ENCODE measurements at regions not wholly inside any gene's neighbourhood (a gene's known extent, or its start where the extent isn't known, plus 50 kb on each side); places are given as distances from the start of the nearest gene placed in this dataset.
A peak's percentile ranks its signal among the peaks of the same experiment; 100 is the strongest.

DNA sequence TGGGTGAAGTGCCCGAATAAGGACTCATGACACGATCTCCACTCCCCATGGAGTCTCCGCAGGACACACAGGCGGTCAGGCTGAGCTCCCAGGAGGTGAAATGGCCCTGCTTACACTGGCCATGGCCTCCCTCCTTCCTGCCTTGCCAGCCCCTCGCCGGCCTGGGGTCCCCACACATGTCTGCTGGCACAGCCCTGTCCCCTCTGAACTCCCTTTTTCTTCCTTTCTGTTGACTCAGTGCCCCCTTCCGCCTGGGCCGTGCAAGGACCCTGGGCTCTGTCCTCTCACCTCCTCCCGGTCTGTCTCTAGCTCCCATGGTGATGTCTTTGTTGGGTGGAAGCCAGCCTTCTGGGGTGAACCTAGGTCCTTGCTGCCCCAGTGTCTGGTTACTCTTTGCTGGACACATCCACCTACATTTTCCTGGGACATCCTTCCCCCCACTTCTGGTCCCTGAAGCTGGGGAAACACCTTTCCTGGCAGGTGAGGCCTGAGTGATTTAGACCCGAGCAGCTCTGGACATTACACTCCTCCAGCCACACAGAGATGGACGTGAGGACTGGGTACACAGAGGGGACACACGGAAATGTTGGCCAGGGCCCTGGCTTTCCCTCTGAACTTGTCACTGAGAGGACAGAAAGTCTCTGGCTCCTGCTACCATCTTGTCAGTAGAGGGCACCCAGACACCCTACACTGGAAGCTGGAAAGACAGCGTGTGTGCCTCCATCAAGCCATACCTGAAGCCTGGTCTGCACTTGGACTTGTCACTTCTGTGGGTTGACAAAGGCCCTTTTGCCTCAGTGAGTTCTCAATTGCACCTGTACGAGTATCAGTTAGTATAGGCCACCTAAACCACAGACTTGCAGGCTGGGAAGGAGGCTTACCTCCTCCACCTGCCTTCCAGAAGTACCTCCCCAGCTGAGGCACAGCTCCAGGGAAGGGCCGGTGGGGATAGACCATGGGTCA lies 864.3 kb downstream of the TBC1D22A start:
- Histone ChIP-seq H2AFZ (ENCODE audit: low read length) (no peak overlapping the region), H3F3A (ENCODE audit: low read length, unreplicated experiment) (no peaks in the 10 kb centered on the region), H3K27me3 (ENCODE audit: low read length) (no peaks in the 10 kb centered on the region), H4K20me1 (ENCODE audit: low read length) (no peaks in the 10 kb centered on the region), H3K4me2 (ENCODE audit: low read length) (no peak overlapping the region), H3K36me3 (ENCODE audit: low read depth, low read length) (no peaks in the 10 kb centered on the region), H3K9me3 (ENCODE audit: low read length) (no peaks in the 10 kb centered on the region), H3K79me2 (ENCODE audit: low read length) (peaks cover under 1% of the 10 kb centered on the region), H3K4me3 (ENCODE audit: low read length) (no peak overlapping the region), H3K9me2 (replicated peaks; ENCODE audit: low read length) (no peaks in the 10 kb centered on the region), H3K9ac (ENCODE audit: low read length) (no peak overlapping the region), H3K4me1 (ENCODE audit: insufficient read depth, low read length) (peaks cover 18% of the 10 kb centered on the region), H3K27ac (ENCODE audit: low read length) (no peak overlapping the region)
- BruUV-seq (replicated peaks), result no TSS peak
- intact Hi-C loops (cut with micrococcal nuclease), result no loop called here
- TF ChIP-seq EZH2phosphoT487 (IDR thresholded peaks at IDR 0.05; ENCODE audit: borderline replicate concordance, low read length) (no peak), EZH2 (IDR thresholded peaks at IDR 0.05; ENCODE audit: low read length, unreplicated experiment) (no peak)
- TF ChIP-seq, protein P1, sequence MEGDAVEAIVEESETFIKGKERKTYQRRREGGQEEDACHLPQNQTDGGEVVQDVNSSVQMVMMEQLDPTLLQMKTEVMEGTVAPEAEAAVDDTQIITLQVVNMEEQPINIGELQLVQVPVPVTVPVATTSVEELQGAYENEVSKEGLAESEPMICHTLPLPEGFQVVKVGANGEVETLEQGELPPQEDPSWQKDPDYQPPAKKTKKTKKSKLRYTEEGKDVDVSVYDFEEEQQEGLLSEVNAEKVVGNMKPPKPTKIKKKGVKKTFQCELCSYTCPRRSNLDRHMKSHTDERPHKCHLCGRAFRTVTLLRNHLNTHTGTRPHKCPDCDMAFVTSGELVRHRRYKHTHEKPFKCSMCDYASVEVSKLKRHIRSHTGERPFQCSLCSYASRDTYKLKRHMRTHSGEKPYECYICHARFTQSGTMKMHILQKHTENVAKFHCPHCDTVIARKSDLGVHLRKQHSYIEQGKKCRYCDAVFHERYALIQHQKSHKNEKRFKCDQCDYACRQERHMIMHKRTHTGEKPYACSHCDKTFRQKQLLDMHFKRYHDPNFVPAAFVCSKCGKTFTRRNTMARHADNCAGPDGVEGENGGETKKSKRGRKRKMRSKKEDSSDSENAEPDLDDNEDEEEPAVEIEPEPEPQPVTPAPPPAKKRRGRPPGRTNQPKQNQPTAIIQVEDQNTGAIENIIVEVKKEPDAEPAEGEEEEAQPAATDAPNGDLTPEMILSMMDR (conservative IDR thresholded peaks at IDR 0.05; ENCODE audit: low read depth, low read length), result no peak; the same call in 1 of the 2 replicates
- DNase-seq, result peak; percentile 5
- ChIA-PET POLR2A (ENCODE audit: unreplicated experiment) (interaction anchor here (0.6 kb wide), 1 partner anchor 351 kb away, joined by 4 read pairs; no protein-coding TSS in a partner anchor), CTCF (interaction anchor here (0.8 kb wide), 1 partner anchor 413 kb away, joined by 7 read pairs; no protein-coding TSS in a partner anchor)
- ATAC-seq, result no peak

DNA sequence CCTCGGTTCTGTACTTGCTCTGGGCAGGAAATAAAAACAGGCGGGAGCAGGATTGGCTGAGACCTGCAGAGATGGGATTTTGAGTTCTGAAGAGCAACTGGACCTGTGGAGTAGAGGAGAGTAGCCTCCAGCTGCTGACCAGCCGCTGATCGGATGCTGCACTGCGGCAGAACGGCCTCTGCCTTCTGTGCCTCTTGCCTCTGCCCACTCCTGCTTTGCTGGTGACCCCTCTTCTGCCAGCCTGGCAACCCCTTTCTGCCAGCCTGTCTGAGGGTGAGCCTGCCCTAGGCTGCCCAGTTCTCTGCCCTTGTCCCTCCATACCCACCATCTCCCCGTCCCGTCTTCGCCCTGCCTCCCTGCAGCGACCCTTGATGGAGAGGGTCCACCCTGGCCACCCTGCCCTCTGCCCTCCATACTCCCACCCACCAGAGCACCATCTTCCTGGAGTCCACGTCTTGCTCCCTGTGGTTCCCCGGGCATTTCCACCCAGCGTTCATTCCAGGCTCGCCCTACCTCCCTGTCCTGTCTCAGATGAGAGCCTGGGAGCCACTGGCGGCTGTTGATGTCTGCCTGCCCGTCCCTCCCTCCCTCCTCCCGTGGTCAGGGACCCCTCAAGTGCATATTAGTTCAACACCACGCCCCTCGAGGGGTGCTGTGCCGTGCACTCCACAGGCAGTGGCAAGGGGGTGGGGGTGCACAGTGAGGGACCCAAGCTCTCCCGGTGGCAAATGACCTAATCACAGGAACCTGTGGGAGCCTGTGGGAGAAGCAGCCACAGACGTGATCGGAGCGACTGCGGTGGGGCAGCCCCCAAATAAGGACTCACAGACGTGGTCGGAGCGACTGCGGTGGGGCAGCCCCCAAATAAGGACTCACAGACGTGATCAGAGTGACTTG lies 863.3 kb downstream of the TBC1D22A start:
- DNase-seq (no peak), ATAC-seq (no peak)
- CTCF ChIA-PET, result no interaction called here
- no peaks in the 10 kb centered on the region for H3F3A ChIP-seq (ENCODE audit: low read length, unreplicated experiment)
- H4K20me1 ChIP-seq (ENCODE audit: low read length), result no peaks in the 10 kb centered on the region
- BruUV-seq (replicated peaks), result no TSS peak
- no peak overlapping the region for H3K4me3 ChIP-seq (ENCODE audit: low read length)
- no peaks in the 10 kb centered on the region for H3K9me2 ChIP-seq (replicated peaks; ENCODE audit: low read length)
- H3K79me2 ChIP-seq (ENCODE audit: low read length), result no peaks in the 10 kb centered on the region
- no peaks in the 10 kb centered on the region; the same call in 1 of the 2 replicates for H3K27me3 ChIP-seq (ENCODE audit: low read length)
- H3K4me2 ChIP-seq (ENCODE audit: low read length), result no peak overlapping the region
- no peak overlapping the region for H3K9ac ChIP-seq (ENCODE audit: low read length)
- H3K27ac ChIP-seq (ENCODE audit: low read length), result no peak overlapping the region
- H3K36me3 ChIP-seq (ENCODE audit: low read depth, low read length), result no peaks in the 10 kb centered on the region
- TF ChIP-seq, protein P1 (conservative IDR thresholded peaks at IDR 0.05; ENCODE audit: low read depth, low read length), result no peak
- TF ChIP-seq EZH2phosphoT487 (IDR thresholded peaks at IDR 0.05; ENCODE audit: borderline replicate concordance, low read length) (no peak), EZH2 (IDR thresholded peaks at IDR 0.05; ENCODE audit: low read length, unreplicated experiment) (no peak)
- H3K9me3 ChIP-seq (ENCODE audit: low read length), result no peaks in the 10 kb centered on the region
- POLR2A ChIA-PET (ENCODE audit: unreplicated experiment), result no interaction called here
- H3K4me1 ChIP-seq (ENCODE audit: insufficient read depth, low read length), result peaks cover 17% of the 10 kb centered on the region
- no peak overlapping the region for H2AFZ ChIP-seq (ENCODE audit: low read length)
- intact Hi-C loops (cut with micrococcal nuclease), result no loop called here

Measured in PC-3 (cell line).